Right kidney (tissue), 1 donor: ENCODE measurements at regions not wholly inside any gene's neighbourhood (a gene's known extent, or its start where the extent isn't known, plus 50 kb on each side); places are given as distances from the start of the nearest gene placed in this dataset.

ENCODE experiments used
- DNase-seq: peaks from one replicate; pipeline ENCODE4 v3.0.0-alpha.2; 2016

DNA sequence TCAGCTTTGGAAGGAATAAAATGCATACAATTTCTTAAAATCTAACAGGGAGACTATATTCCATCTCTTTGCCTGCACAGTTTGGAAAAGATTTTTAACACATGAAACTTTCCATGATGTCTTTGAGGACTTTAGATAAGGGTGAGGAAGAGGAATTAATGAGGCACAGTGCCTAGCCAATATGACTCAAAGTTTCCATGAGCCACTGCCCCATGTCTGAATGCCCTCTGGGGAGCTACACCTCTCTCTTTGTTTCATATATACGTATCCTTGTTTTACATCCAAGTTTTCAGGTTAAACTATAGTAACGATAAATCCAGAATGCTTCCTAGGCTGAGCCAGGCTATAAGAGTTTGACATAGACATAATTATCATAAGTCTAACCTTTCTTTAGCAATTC lies 349.3 kb upstream of the TLE4 start:
- DNase-seq = no peak

DNA sequence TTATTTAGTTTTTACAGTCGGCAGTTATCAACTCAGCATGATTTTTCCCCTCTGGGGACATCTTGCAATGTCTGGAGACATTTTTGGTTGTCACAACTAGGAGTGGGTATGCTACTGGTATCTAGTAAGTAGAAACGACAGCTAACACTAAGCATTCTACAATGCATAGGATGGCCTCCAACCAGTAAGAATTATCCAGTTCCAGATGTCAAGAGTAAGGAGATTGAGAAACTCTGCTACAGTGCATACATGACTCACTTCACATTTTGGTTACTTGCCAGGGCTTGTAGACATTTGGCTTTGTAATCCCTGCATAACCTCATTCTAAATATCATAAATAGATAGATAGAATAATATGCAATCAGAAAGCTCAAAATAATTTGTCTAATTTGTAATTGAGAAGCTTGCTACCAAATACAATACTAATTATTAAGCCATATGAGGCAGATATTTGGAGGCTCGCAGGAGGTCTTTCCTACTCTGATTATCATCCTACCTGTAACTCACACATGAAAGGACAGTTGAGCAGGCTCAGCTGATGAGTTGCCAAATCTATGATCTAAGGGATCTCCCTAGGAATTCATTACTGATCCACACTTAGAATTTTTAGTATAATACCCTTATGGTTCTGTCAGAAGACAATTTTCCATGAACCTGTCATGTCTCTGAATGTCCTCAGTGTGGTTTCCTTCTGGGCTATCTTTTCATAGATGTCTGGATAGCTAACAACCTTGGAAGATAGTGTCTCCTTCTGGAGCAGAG lies 346.9 kb upstream of the TLE4 start:
- DNase-seq = no peak

DNA sequence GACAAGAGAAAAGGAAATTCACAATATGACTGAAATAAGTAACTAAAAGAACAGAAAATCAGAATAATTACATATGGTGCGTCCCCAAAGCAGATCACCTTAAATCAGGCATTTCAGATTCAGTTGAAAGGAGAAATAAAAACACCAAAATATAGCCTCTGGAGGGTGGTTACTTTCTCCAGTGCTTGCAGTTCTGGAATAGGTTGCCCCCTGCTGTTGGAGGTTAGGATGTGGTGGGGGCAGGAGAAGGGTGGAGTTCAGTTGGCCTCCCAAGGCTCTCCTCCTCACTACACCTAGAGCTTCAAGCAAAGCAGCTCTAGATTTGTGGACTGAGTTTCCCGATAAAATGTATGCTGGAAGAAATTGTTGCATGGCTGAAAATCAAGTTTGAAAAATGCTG lies 338.2 kb upstream of the TLE4 start:
- DNase-seq = no peak

DNA sequence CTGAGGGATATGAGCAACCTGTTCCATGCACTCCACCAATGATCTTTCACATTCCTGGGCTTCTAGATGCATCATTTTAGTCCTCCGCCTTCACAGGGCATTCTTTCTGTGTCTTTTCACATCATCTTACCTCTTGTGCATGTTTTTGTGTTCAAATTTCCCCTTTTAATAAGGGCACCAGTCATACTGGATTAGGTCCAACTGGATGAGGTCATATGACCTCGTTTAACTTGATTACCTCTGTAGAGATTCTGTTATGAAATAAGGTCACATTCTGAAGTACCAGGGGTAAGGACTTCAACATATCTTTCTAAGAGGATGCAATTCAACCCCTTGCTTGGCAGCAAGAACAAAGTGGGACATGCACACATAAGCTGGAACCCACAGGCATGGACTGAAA lies 335.3 kb upstream of the TLE4 start:
- no peak for DNase-seq

DNA sequence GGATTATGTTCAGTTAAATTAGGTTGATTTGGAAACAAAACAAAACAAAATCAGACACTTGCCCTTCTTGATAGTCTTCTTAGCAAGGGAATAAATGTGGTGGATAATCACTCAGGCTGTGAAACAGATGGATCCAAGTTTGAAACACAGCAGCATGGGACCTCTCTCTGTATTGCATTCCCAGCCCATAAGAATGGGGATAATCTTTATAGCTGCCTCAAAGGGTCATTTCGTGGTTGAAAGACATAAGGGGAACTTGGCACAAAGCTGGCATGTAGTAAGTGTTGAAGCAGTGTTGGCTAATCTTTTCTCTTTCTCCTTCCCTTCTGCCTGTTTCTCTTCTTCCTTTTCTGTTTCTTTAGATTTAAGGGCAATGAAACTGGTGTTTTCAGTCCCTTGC lies 333.9 kb upstream of the TLE4 start:
- DNase-seq = no peak

DNA sequence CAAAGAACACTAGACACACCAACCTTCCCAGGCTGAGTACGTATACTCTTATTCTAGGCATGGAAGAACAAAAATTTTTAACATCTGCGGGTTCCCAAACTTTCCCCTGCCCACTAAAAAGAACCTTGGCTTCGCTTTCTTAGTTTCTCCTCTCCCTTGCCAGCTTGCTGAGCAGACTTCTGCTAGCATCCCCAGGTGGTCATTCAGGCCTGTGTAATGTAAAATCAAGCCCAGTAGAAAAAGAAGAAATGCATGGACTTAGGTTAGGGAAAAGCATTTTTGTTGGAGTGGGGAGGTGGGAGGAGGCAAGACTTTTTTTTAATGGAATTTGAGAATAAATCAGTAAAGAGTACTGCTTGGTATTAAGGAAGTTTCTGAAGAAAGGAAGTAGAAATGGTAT lies 331.0 kb upstream of the TLE4 start:
- DNase-seq = no peak

DNA sequence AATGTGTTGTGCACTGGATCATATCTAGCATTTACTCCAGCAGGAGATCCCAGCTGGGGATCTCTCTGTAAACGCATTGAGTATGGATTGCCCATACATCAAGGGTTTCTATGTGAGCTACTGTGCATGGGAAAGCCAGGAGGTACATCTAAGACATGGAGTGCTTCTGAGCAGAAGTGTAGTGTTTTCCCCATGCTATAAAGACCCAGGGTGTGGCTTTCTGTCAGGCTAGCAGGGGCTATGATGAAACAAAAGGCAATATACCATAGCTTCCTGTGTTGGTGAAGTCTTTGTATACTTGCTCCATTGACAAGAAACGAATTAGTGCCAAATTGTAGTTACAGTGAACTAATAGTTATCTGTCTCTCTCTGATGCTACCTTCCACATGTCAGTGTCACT lies 329.3 kb upstream of the TLE4 start:
- no peak for DNase-seq

DNA sequence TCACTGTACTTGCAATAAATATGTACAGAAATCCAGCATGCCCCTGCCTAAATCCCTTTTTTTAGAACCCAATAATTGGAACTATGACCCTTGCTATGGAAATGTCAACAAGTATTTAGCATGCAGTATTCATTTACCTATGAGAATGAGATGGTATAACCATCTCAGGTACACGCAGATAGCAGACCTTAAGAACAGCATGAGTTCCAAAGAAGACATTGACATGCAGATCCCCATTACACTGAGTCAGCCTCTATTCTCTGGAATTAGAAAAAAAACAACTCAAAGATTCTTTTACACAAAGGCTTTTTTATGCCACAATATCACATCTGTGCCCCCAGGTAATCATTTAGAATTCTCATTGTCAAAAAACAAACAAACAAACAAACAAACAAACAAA lies 325.6 kb upstream of the TLE4 start:
- no peak for DNase-seq

DNA sequence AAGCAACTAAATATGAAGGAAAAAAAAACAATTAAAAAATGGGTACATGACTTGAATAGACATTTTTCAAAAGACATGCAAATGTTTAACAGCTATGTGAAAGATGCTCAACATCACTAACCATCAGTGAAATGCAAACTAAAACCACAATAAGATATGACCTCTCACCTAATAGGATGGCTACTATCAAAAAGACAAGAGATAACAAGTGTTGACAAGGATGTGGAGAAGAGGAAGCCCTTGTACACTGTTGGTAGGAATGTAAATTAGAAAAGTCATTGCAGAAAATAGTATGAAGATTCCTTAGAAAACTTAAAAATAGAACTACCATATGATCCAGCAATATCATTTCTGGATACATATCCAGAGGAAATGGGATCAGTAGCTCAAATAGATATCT lies 324.7 kb upstream of the TLE4 start:
- DNase-seq = no peak

DNA sequence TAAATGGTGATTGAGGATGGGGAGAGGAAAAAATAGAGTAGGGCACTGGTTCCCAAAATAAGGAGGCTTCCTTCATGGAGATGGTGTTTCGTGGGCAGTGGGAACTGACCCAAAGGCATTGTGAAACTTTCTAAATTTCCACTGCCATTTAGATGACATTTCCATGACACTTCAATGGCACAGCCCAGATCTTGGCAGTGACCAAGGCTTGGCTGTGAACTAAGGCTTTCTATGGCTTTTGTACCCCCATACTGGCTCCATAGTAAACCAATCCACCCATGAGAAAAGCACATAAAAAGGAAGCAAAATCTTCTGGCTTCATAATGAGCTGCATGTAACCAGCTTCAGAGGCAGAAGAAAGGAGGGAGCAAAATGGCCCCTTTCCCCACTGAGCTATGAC lies 321.0 kb upstream of the TLE4 start:
- no peak for DNase-seq

DNA sequence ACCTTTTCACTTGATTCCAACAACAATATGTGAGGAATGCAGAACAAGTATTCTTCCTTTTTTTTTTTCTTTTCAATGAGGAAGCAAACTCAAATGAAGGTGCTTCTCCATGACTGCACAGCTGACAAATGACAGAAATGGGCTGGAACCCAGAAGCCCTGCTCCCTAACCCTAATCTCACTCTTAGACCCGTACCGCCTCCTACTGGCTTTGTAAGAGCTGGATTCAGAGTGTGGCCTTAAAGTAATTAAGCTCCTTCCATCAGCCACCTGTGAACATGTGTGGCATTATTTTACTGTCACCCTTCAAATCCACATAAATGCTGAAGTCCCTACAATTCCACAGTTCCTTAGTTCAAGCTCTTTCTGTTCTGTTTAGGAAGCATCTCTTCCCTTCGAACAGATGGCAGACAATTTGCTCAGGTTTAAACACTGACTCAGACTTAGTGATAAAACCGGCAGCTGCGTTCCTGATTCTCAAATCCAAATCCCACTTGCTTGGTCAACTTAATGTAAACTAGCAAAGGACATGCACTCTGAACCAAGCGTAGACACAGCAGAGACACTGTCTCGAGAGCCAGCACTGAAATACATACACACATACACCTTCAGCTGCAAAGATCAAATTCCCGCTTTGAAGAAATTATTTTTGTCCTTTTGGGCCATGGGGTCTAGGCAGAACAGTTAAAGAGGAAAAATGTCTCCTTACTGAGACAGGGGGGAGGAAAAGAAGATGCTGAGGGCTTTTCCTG lies 316.7 kb upstream of the TLE4 start:
- DNase-seq = no peak

DNA sequence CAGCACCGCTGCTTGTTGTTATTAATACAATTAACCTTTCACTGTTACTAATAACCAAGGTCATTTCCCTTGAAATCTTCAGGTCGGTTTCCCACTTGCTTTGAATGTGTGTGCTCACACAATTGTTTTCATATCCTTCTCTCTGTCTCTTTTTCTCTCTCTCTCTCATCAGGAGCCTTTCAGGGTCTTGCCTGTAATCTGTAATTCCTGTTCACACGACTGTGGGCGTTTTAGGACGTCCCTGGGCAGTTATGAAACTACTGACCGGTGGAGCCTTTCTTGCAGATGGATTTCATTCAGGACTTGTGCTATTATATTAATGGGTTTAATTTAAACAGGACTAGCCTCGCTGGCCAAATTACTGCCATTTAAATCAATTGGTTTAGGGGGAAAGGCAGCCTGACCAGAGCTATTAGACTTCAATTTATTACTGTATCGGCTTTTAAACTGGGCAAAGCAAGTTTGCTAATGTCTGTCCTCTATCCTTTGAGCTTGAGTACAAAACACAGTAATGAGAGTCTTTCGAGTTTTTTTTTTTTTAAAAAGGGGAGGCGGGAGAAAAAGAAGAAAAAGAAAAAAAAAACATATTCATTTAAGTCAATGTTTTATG lies 316.0 kb upstream of the TLE4 start:
- DNase-seq = no peak

DNA sequence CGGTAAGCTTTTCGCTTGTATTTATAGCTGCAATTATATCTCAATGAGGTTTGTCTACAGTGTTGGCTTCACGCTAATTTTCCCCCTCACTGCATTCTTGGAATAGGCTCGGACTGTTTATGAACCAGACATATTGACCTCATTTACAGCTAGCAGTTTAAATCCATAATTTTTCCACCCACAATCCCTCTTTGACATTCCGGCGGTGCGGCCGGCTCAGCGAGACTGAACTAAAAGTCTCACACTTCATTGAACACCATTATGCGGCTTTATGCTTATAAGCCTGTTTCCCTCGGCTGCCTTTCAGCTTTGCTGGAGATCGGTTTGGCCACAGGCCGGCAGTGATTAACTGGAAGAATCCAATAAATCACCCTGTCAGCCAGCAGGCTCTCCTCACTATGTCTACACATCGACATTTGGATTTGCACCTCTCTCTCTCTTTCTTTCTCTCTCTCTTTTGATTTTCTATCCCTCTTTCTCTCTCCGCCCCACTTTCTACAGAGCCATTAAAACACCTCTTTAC lies 315.0 kb upstream of the TLE4 start:
- DNase-seq = peak; percentile 76

DNA sequence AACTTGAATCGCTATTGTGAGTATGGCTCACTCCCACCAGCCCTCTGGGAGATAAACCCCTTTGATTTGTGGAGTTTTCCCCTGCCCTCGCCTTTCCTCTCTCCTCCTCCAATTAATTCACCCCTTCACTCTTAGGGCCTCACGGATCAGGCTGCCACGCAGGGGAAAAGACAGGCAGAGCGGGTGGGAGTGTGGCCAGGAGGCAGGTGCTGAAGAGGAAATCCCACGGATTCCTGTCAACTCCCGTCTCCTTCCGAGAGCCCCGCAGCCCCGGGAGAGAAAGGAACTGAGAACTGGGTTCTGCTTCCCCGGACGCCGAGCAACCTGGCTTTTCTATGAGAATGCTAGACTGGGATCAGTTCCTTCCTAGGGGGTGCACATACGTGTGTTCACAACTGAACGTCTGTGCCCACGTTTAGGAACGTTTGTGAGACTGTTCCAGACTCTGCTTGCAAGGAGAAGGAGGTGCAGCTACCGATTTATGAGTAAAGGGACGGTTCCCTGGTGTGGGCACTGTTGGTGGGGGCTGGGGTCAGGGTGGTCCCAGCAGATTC lies 314.5 kb upstream of the TLE4 start:
- DNase-seq = peak; percentile 79

DNA sequence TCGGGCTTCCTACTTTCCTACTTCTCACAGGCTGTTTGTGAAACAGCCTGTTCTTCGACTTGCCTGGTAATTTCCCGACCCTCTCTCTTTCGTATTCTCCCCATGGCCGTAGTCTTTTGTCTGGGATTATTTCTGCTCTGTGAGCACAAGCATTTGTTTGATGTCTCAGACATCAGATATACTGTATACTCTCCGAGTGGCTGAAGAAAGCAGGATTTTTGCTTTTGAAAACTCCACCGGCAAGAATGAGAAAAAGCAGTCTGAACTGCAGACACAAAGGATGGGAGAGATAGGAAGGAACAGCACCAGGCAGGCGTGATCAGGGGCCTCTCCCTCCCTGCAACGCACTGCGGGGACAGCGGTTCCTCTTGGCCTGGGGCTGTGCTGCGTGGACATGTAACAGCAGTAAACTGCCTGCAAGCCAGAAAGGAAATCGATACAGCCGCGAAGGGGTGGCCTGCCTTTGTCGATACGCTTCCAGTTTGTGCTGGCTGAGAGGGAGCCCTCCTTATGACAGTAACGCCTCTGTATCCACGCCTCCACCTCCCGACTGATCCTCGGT lies 313.9 kb upstream of the TLE4 start:
- DNase-seq = no peak

DNA sequence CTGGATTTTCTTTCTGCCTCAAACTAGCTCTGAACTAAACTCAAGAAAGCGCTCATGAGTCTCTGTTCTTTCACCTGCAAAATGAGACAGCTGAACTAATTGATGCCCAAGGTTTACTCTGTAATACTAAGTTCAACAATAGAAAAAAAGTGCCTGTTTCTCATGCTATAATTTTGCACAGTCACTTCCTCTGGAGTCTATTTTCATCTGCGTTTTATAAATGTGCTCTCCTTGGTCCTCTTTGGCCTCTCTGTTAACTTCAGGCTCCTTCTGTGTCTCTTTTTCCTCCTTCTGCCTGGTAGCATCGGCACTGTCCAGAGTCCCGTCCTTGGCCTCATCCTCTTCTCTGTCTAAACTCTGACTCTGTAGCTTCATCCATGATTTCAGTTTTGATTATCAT lies 311.9 kb upstream of the TLE4 start:
- no peak for DNase-seq

DNA sequence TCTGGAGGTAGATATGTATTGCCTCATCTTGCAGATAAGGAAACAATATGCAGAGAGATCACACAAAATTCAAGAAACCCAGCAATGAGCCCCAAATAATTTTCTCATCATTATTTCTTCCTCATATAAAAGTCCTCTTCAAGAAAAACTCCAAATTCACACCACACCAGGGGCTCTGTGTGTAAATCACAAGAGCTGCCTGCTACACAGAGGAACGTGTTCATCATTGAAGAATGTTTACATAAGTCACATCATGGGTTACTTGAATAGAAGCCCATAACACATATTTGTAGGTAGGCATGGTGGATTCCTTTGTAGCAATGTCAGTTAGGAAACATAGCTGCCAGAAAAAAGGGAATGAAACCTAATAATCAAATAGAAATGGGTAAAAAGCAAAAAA lies 308.1 kb upstream of the TLE4 start:
- no peak for DNase-seq

DNA sequence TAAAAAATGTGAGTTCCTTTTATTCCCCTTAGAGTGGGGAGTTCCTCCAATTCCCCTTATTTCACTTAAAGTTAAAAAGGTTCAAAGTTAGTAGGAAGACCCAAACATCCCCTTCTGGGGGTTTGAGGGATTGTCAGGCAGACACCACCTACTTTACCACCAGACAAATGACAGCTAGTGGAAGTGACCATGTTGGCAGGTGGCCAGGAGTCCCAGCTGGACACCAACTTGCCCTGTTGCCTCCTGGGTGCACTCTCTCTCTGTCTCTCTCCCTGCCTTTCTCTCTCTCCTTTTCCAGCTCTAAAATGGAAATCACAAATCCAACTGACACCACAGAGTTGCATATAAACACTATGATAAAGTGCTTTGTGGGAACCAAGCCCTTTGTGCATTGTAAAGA lies 307.7 kb upstream of the TLE4 start:
- no peak for DNase-seq

DNA sequence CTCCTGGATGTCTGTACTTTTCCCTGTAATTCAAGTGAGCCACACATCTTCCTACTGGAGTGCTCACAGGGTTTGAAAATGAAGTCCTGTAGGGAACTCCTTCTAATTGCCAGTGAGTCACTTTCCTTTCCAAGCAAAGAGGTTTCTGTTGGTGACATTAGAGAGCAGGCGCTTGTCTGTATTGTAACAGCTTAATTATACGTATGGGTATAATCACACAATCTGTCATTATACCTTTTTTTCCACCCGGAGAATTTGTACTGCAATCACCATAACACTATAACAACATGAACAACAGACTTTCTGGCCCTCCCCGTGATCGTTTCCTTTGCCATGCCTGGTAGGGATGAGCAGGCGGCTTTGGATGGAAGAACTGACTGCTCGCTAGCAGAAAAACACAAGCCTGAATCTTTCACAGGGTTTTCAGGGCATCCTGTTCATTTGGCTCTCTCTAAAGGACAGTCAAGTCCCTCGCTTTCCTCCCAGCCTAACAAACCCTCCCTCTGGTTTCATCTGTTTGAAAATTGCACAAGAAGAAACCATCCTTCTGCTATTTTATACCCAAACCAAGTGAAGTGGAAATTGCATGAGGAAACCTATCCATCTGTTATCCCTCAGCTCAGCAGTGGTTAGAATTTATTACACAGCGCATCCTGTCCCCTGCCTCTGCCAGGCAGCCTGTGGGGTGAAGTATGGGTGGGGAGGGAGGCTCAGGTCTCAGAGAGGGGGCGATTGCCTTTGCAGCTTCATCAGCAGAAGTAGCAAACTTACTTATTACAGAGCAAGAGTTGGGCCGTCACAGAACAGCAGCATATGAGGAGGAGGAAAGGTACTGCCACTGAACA lies 307.0 kb upstream of the TLE4 start:
- DNase-seq = no peak

DNA sequence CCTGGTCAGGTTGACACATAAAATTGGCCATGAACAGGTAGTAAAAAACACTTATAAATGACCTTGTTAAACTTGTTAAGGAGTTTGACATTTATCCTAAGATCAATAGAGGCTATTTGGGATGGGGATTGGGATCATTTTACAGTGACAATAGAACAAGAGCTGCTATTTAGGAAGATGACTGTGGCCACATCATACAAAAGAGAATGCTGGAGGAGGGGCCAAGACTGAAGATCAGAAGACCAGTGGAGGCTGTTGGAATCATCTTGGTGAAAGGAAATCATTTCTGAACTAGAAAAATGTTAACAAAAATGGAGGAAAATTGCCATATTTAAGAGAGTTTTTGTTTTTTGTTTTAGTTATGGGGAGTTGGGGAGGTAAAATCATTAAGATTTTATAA lies 304.8 kb upstream of the TLE4 start:
- no peak for DNase-seq

DNA sequence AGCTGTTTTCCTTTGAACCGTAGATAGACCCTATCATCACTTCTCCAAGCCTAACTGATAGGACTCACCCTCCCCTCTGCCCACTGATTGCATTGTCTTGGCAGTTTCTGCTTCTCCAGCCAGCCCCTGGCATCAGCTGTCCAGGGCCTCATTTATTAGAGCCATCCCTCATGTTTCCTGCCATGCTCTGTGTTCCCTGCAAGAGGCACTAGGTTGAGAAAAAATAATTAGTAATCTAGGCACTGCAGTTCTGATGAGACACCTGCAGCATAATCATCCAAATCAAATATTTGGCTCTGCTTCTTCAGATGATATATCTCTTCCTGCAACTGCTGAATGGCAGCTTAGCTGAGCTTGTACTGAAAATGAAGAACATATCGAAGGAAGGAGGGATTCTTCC lies 303.0 kb upstream of the TLE4 start:
- DNase-seq = no peak

DNA sequence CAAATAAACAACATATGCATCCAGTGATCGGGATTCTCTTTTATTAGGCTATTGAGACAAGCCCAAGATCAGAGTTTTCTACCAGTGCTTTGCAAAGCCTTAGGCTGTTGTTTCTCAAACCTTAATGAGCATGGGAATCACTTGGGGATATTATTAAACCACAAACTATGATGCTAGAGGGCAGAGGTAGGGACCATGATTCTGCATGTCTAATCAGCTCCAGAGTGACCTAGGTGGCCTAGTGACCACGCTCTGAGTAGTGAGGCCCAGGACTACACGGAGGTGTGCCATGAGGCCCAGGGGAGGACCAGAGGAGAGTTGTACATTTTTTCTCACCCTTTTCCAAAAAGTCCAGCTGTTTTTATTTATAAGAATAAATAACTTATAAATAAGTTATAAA lies 298.5 kb upstream of the TLE4 start:
- no peak for DNase-seq
